ENCODE measurements at regions not wholly inside any gene's neighbourhood (a gene's known extent, or its start where the extent isn't known, plus 50 kb on each side); places are given as distances from the start of the nearest gene placed in this dataset.

GRCh38 chr14:85438481-85438942 is 91.4 kb upstream of the FLRT2 start:
- Histone ChIP-seq H3K27me3 (no peaks in the 10 kb centered on the region), H3K36me3 (no peaks in the 10 kb centered on the region), H3K9ac (ENCODE audit: low read depth in 2 of 2, low read length in 2 of 2) (no peak overlapping the region), H3K4me1 (no peaks in the 10 kb centered on the region), H3K27ac (no peak overlapping the region), H3K4me3 (no peak overlapping the region), H3K9me3 (no peaks in the 10 kb centered on the region)
- DNase-seq: no peak
- intact Hi-C loops (cut with DNase I): no loop called here
- TF ChIP-seq CTCF (IDR thresholded peaks at IDR 0.05): no peak

- no peak for TF ChIP-seq CTCF (IDR thresholded peaks at IDR 0.05)
- Histone ChIP-seq H3K36me3 (no peaks in the 10 kb centered on the region), H3K4me3 (no peak overlapping the region), H3K9ac (ENCODE audit: low read depth in 2 of 2, low read length in 2 of 2) (no peak overlapping the region), H3K4me1 (no peaks in the 10 kb centered on the region), H3K27ac (no peak overlapping the region), H3K27me3 (no peaks in the 10 kb centered on the region), H3K9me3 (no peaks in the 10 kb centered on the region)
- no peak for DNase-seq
- intact Hi-C loops (cut with DNase I): no loop called here
Measured at GRCh38 chr14:85439696-85440328, 90.1 kb upstream of the FLRT2 start.

- no peak for TF ChIP-seq CTCF (IDR thresholded peaks at IDR 0.05)
- Histone ChIP-seq H3K9ac (ENCODE audit: low read depth in 2 of 2, low read length in 2 of 2) (no peak overlapping the region), H3K27ac (no peak overlapping the region), H3K36me3 (no peaks in the 10 kb centered on the region), H3K4me1 (no peaks in the 10 kb centered on the region), H3K4me3 (no peak overlapping the region), H3K27me3 (no peaks in the 10 kb centered on the region), H3K9me3 (no peaks in the 10 kb centered on the region)
- no peak for DNase-seq
- intact Hi-C loops (cut with DNase I): no loop called here
Measured at GRCh38 chr14:85441909-85442643, 87.9 kb upstream of the FLRT2 start.

GRCh38 chr14:85442996-85443395 is 86.9 kb upstream of the FLRT2 start:
- intact Hi-C loops (cut with DNase I): no loop called here
- Histone ChIP-seq H3K9me3 (no peaks in the 10 kb centered on the region), H3K36me3 (no peaks in the 10 kb centered on the region), H3K4me3 (no peak overlapping the region), H3K27me3 (no peaks in the 10 kb centered on the region), H3K4me1 (no peaks in the 10 kb centered on the region), H3K9ac (ENCODE audit: low read depth in 2 of 2, low read length in 2 of 2) (no peak overlapping the region), H3K27ac (no peak overlapping the region)
- DNase-seq: no peak
- TF ChIP-seq CTCF (IDR thresholded peaks at IDR 0.05): no peak

- Histone ChIP-seq H3K9me3 (no peaks in the 10 kb centered on the region), H3K4me3 (no peak overlapping the region), H3K27ac (no peak overlapping the region), H3K27me3 (no peaks in the 10 kb centered on the region), H3K36me3 (no peaks in the 10 kb centered on the region), H3K9ac (ENCODE audit: low read depth in 2 of 2, low read length in 2 of 2) (no peak overlapping the region), H3K4me1 (no peaks in the 10 kb centered on the region)
- no peak for DNase-seq
- intact Hi-C loops (cut with DNase I): no loop called here
- no peak for TF ChIP-seq CTCF (IDR thresholded peaks at IDR 0.05)
Measured at GRCh38 chr14:85444635-85445034, 85.3 kb upstream of the FLRT2 start.
